Endothelial cell of umbilical vein (primary cell): ENCODE measurements at regions not wholly inside any gene's neighbourhood (a gene's known extent, or its start where the extent isn't known, plus 50 kb on each side); places are given as distances from the start of the nearest gene placed in this dataset.

Source experiments
- BruUV-seq: library from RNA; stranded (reverse); fragments of 400-500 nt; replicated peaks from 2 replicates; lab custom pipeline; 2021; lab: Mats Ljungman, UMichigan
- CTCF ChIA-PET: fragments of 300-600, 350-600 bp; sonication (Branson Sonifier 250); formaldehyde crosslinking; loops from one replicate; lab custom pipeline; 2021; ENCODE audit warnings: antibody characterized with exemption, inconsistent platforms; lab: Charles Lee
- POLR2A ChIA-PET: fragments of 300-600, 350-600 bp; sonication (Branson Sonifier 250); formaldehyde crosslinking; loops from one replicate; lab custom pipeline; 2021; ENCODE audit warnings: antibody characterized with exemption, inconsistent platforms; lab: Charles Lee
- DNase-seq: peaks from one replicate; pipeline ENCODE4 v3.0.0-alpha.2; 2011; ENCODE audit warnings: low read depth, low spot score
- FAIRE-seq: peaks from 2 replicates; lab custom pipeline; 2011; peaks lifted over from hg19 to GRCh38; lab: Jason Lieb, UNC
- H2AFZ ChIP-seq: 2 replicates; pipeline ENCODE4 v1.6.0; 2012; ENCODE audit warnings: low read depth, low read length, control low read depth, inconsistent platforms
- H3K27ac ChIP-seq: 2 replicates; pipeline ENCODE4 v1.5.1; 2011; ENCODE audit warnings: low read depth, mild to moderate bottlenecking, control low read depth, low read length, moderate library complexity; ENCODE audit not compliant: insufficient read depth
- H3K27me3 ChIP-seq, 2 experiments: 2 replicates each; pipeline versions ENCODE4 v1.6.0 to v1.6.1; 2011; ENCODE audit warnings: low read length in 2 of 2, mixed read lengths in 1 of 2; ENCODE audit not compliant: control insufficient read depth in 2 of 2, insufficient read depth in 2 of 2
- H3K36me3 ChIP-seq, 2 experiments: 2 replicates in 1 of 2; 3 replicates in 1 of 2; pipeline ENCODE4 v1.5.1; 2011; ENCODE audit warnings: low read length in 2 of 2, mild to moderate bottlenecking in 1 of 2, moderate library complexity in 1 of 2; ENCODE audit not compliant: control insufficient read depth in 2 of 2, insufficient read depth in 2 of 2; ENCODE audit errors: extremely low read depth in 1 of 2
- H3K4me1 ChIP-seq: 3 replicates; pipeline ENCODE4 v1.5.1; 2011; ENCODE audit warnings: mild to moderate bottlenecking, low read length; ENCODE audit not compliant: control insufficient read depth, insufficient read depth; ENCODE audit errors: extremely low read depth
- H3K4me2 ChIP-seq: 2 replicates; pipeline ENCODE4 v1.6.1; 2011; ENCODE audit warnings: low read length, control low read depth, mixed read lengths; ENCODE audit not compliant: insufficient read depth
- H3K4me3 ChIP-seq, 3 experiments: fragments of 200-600 bp in 1 of 3; sonication (generic), shearing (Covaris generic) in 1 of 3; replicated peaks in 1 of 3; 2 replicates each; pipeline ENCODE4 v1.5.1; 2011 to 2016; ENCODE audit warnings: control low read depth in 3 of 3, low read length in 3 of 3, mild to moderate bottlenecking in 2 of 3, inconsistent platforms in 1 of 3, low read depth in 1 of 3, moderate library complexity in 1 of 3; ENCODE audit not compliant: insufficient read depth in 1 of 3
- H3K79me2 ChIP-seq: 2 replicates; pipeline ENCODE4 v1.6.0; 2012; ENCODE audit warnings: low read length, inconsistent platforms; ENCODE audit not compliant: control insufficient read depth, insufficient read depth
- H3K9ac ChIP-seq: replicated peaks from 2 replicates; pipeline ENCODE3; 2011; ENCODE audit warnings: low read length, control low read depth; ENCODE audit not compliant: insufficient read depth; ENCODE audit errors: extremely low read depth
- H3K9me1 ChIP-seq: replicated peaks from 3 replicates; pipeline ENCODE4 v1.6.0; 2011; ENCODE audit warnings: mild to moderate bottlenecking, low read length; ENCODE audit not compliant: control insufficient read depth, insufficient read depth; ENCODE audit errors: extremely low read depth
- H3K9me3 ChIP-seq: replicated peaks from 2 replicates; pipeline ENCODE4 v1.5.1; 2012; ENCODE audit warnings: low read length, inconsistent platforms; ENCODE audit not compliant: control insufficient read depth, insufficient read depth
- H4K20me1 ChIP-seq: replicated peaks from 2 replicates; pipeline ENCODE3; 2011; ENCODE audit warnings: mild to moderate bottlenecking, low read length; ENCODE audit not compliant: control insufficient read depth, insufficient read depth; ENCODE audit errors: extremely low read depth
- EZH2 ChIP-seq: IDR thresholded peaks from 2 replicates; pipeline ENCODE4 v1.6.1; 2012; ENCODE audit warnings: borderline replicate concordance, low read depth, mild to moderate bottlenecking, moderate library complexity, low read length, inconsistent platforms; ENCODE audit not compliant: severe bottlenecking
- FOS ChIP-seq: IDR thresholded peaks from 2 replicates; pipeline ENCODE4 v1.6.1; 2011; ENCODE audit warnings: mild to moderate bottlenecking, low read length, moderate library complexity, borderline replicate concordance; ENCODE audit not compliant: insufficient read depth
- GATA2 ChIP-seq: IDR thresholded peaks from 2 replicates; pipeline ENCODE4 v1.7.0; 2011; ENCODE audit warnings: low read depth, mild to moderate bottlenecking, moderate library complexity, mixed read lengths, low read length; ENCODE audit not compliant: insufficient read length, insufficient read depth
- JUN ChIP-seq: IDR thresholded peaks from 2 replicates; pipeline ENCODE4 v1.6.1; 2011; ENCODE audit warnings: borderline replicate concordance, low read depth; ENCODE audit not compliant: insufficient read length, insufficient read depth
- MYC ChIP-seq: IDR thresholded peaks from one replicate; pipeline ENCODE4 v1.6.1; 2011; ENCODE audit warnings: mild to moderate bottlenecking, low read depth, low read length
- POLR2A ChIP-seq: IDR thresholded peaks from 2 replicates; pipeline ENCODE4 v1.6.1; 2012; ENCODE audit warnings: low read depth, mild to moderate bottlenecking, control low read depth, low read length
- POLR2AphosphoS5 ChIP-seq: IDR thresholded peaks from 2 replicates; pipeline ENCODE4 v1.6.1; 2012; ENCODE audit warnings: low read depth, mild to moderate bottlenecking, control low read depth, low read length, moderate library complexity; ENCODE audit not compliant: insufficient read depth
- dilution Hi-C: fragments of 300-500 bp; cut with MboI; formaldehyde crosslinking; loops from one replicate; pipeline ENCODE4 v1.15.0; 2019; ENCODE audit warnings: low sequenced_read_pairs; ENCODE audit not compliant: extremely low pct_ligation_motif_present
- intact Hi-C: fragments of 100-400 bp; cut with micrococcal nuclease; formaldehyde crosslinking; loops from one replicate; pipeline ENCODE4 v1.10.0; 2022
- TF ChIP-seq, protein P1 (sequence below): IDR thresholded peaks from 2 replicates; pipeline ENCODE4 v1.6.1; 2011; ENCODE audit not compliant: insufficient read depth, insufficient read length
- TF ChIP-seq, protein P2 (sequence below), 2 donors: IDR thresholded peaks; 1 replicate in 1 of 2; 2 replicates in 1 of 2; pipeline ENCODE4 v1.5.1; 2011; ENCODE audit warnings: low read length in 2 of 2, mild to moderate bottlenecking in 2 of 2, moderate library complexity in 2 of 2, control low read depth in 1 of 2, inconsistent platforms in 1 of 2, low read depth in 1 of 2; ENCODE audit not compliant: insufficient read depth in 1 of 2; ENCODE audit errors: extremely low read depth in 1 of 2

DNA sequence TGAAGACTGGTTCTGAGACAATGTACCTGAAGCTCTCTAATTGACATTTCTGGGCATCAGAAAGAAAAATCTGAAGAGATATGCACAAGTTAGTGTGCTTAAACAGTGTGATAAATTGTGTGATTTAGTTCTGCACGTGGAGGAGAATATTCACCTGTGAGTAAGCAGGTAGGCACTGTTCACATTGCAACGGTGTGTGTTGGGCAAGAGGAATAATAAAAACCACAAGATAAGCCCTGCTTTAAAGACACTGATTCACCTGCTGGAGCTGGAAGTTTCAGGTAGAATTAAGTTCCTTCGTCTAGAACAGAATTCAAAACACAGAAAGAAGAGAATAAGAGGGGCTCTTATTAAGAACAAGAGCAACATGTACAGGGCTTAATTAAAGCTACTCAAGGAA, 864.3 kb upstream of the SOX11 start:
- CTCF ChIA-PET, result no interaction called here
- dilution Hi-C loops (no loop called here), intact Hi-C loops (no loop called here)

More for the DNA sequence above, 864.3 kb upstream of the SOX11 start:
- Histone ChIP-seq H3K27me3 (no peaks in the 10 kb centered on the region), H3K9me3 (no peaks in the 10 kb centered on the region), H3K9me1 (no peaks in the 10 kb centered on the region), H3K79me2 (no peaks in the 10 kb centered on the region), H3K36me3 (no peaks in the 10 kb centered on the region), H2AFZ (no peak overlapping the region), H3K27ac (no peak overlapping the region), H4K20me1 (no peaks in the 10 kb centered on the region), H3K9ac (no peak overlapping the region), H3K4me2 (no peak overlapping the region), H3K4me3 (no peak overlapping the region), H3K4me1 (no peaks in the 10 kb centered on the region)
- TF ChIP-seq GATA2 (no peak), FOS (no peak), MYC (no peak), POLR2AphosphoS5 (no peak), EZH2 (no peak), JUN (no peak), POLR2A (no peak)
- TF ChIP-seq, protein P1, sequence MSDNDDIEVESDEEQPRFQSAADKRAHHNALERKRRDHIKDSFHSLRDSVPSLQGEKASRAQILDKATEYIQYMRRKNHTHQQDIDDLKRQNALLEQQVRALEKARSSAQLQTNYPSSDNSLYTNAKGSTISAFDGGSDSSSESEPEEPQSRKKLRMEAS, result no peak
- TF ChIP-seq, protein P2, sequence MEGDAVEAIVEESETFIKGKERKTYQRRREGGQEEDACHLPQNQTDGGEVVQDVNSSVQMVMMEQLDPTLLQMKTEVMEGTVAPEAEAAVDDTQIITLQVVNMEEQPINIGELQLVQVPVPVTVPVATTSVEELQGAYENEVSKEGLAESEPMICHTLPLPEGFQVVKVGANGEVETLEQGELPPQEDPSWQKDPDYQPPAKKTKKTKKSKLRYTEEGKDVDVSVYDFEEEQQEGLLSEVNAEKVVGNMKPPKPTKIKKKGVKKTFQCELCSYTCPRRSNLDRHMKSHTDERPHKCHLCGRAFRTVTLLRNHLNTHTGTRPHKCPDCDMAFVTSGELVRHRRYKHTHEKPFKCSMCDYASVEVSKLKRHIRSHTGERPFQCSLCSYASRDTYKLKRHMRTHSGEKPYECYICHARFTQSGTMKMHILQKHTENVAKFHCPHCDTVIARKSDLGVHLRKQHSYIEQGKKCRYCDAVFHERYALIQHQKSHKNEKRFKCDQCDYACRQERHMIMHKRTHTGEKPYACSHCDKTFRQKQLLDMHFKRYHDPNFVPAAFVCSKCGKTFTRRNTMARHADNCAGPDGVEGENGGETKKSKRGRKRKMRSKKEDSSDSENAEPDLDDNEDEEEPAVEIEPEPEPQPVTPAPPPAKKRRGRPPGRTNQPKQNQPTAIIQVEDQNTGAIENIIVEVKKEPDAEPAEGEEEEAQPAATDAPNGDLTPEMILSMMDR (IDR thresholded peaks at IDR 0.05; ENCODE audit: extremely low read depth in 1 of 2, insufficient read depth in 1 of 2, low read depth in 1 of 2, low read length in 2 of 2), result no peak
- FAIRE-seq (no peak), DNase-seq (no peak)
- POLR2A ChIA-PET, result no interaction called here
- no TSS peak for BruUV-seq
